Bronchial epithelial cell (primary cell): ENCODE measurements at regions not wholly inside any gene's neighbourhood (a gene's known extent, or its start where the extent isn't known, plus 50 kb on each side); places are given as distances from the start of the nearest gene placed in this dataset.
"Not testable (repeated sequence)": the region's sequence is repeated elsewhere in the genome, so short reads cannot be mapped to it uniquely, and the experiment has no call there.

ENCODE experiments used
- DNase-seq: peaks from one replicate; pipeline ENCODE4 v3.0.0-alpha.2; 2010; ENCODE audit warnings: low read depth
- FAIRE-seq: peaks from 2 replicates; lab custom pipeline; 2011; peaks lifted over from hg19 to GRCh38; lab: Jason Lieb, UNC
- H3K27me3 ChIP-seq: 2 replicates; pipeline ENCODE4 v1.5.1; 2011; ENCODE audit warnings: low read length; ENCODE audit not compliant: control insufficient read depth, insufficient read depth
- H3K36me3 ChIP-seq: 2 replicates; pipeline ENCODE4 v1.5.1; 2011; ENCODE audit warnings: low read length; ENCODE audit not compliant: control insufficient read depth, insufficient read depth
- H3K4me3 ChIP-seq: 2 replicates; pipeline ENCODE4 v1.5.1; 2011; ENCODE audit warnings: mild to moderate bottlenecking, low read depth, low read length, control low read depth
- TF ChIP-seq, protein P1 (sequence below): IDR thresholded peaks from 2 replicates; pipeline ENCODE4 v1.5.1; 2011; ENCODE audit warnings: mild to moderate bottlenecking, moderate library complexity, low read length, control low read depth, inconsistent platforms; ENCODE audit not compliant: insufficient read depth, severe bottlenecking

GRCh38 chr2:83196225-83196624 lies 1262.9 kb downstream of the SUCLG1 start:
- no peaks in the 10 kb centered on the region for H3K27me3 ChIP-seq
- FAIRE-seq = no peak
- H3K36me3 ChIP-seq = no peaks in the 10 kb centered on the region
- peak; percentile 60 for DNase-seq
- TF ChIP-seq, protein P1, sequence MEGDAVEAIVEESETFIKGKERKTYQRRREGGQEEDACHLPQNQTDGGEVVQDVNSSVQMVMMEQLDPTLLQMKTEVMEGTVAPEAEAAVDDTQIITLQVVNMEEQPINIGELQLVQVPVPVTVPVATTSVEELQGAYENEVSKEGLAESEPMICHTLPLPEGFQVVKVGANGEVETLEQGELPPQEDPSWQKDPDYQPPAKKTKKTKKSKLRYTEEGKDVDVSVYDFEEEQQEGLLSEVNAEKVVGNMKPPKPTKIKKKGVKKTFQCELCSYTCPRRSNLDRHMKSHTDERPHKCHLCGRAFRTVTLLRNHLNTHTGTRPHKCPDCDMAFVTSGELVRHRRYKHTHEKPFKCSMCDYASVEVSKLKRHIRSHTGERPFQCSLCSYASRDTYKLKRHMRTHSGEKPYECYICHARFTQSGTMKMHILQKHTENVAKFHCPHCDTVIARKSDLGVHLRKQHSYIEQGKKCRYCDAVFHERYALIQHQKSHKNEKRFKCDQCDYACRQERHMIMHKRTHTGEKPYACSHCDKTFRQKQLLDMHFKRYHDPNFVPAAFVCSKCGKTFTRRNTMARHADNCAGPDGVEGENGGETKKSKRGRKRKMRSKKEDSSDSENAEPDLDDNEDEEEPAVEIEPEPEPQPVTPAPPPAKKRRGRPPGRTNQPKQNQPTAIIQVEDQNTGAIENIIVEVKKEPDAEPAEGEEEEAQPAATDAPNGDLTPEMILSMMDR = peak; percentile 49
- no peak overlapping the region for H3K4me3 ChIP-seq

GRCh38 chr2:83191316-83191715 lies 1267.8 kb downstream of the SUCLG1 start:
- Histone ChIP-seq H3K4me3 (no peak overlapping the region), H3K27me3 (no peaks in the 10 kb centered on the region), H3K36me3 (no peaks in the 10 kb centered on the region)
- TF ChIP-seq, protein P1 = no peak
- no peak for FAIRE-seq
- DNase-seq = no peak

GRCh38 chr2:83186105-83186760 lies 1272.8 kb downstream of the SUCLG1 start:
- Histone ChIP-seq H3K27me3 (no peaks in the 10 kb centered on the region), H3K36me3 (no peaks in the 10 kb centered on the region), H3K4me3 (no peak overlapping the region)
- DNase-seq = no peak
- FAIRE-seq = no peak
- TF ChIP-seq, protein P1 = no peak

DNA sequence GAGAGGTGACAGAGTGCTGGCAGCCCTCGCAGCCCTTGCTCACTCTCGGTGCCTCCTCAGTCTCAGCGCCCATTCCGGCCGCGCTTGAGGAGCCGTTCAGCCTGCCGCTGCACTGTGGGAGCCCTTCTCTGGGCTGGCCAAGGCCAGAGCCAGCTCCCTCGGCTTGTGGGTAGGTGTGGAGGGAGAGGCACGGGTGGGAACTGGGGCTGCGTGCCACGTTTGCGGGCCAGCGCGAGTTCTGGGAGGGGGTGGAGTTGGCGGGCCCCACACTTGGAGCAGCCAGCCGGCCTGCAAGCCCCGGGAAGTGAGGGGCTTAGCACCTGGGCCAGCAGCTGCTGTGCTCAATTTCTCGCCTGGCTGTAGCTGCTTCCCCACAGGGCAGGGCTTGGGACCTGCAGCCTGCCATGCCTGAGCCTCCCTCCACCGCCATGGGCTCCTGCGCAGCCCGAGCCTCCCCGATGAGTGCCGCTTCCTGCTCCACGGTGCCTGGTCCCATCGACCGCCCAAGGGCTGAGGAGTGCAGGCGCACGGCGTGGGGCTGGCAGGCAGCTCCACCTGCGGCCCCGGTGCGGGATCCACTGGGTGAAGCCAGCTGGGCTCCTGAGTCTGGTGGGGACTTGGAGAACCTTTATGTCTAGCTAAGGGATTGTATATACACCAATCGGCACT lies 1278.1 kb downstream of the SUCLG1 start:
- not testable (repeated sequence) for H3K36me3 ChIP-seq, DNase-seq, FAIRE-seq, H3K4me3 ChIP-seq, H3K27me3 ChIP-seq

- Histone ChIP-seq H3K4me3 (no peak overlapping the region), H3K36me3 (no peaks in the 10 kb centered on the region), H3K27me3 (no peaks in the 10 kb centered on the region)
- DNase-seq (no peak), FAIRE-seq (no peak)
- TF ChIP-seq, protein P1 = no peak
These were observed 1282.5 kb downstream of the SUCLG1 start for GRCh38 chr2:83176539-83176938.

- no peak for DNase-seq
- no peak for FAIRE-seq
- TF ChIP-seq, protein P1 = no peak
- no peak overlapping the region for H3K4me3 ChIP-seq
- no peaks in the 10 kb centered on the region for H3K27me3 ChIP-seq
- no peaks in the 10 kb centered on the region for H3K36me3 ChIP-seq
These were observed 1286.2 kb downstream of the SUCLG1 start for GRCh38 chr2:83172841-83173240.
